GM21381 (cell line): ENCODE measurements at regions not wholly inside any gene's neighbourhood (a gene's known extent, or its start where the extent isn't known, plus 50 kb on each side); places are given as distances from the start of the nearest gene placed in this dataset.
"Not testable (repeated sequence)": the region's sequence is repeated elsewhere in the genome, so short reads cannot be mapped to it uniquely, and the experiment has no call there.

Experiments used
- ATAC-seq: cut with Tn5 transposase; IDR thresholded peaks from one replicate; pipeline ENCODE4 v1.9.1; 2021; ENCODE audit warnings: mild to moderate bottlenecking, moderate library complexity; ENCODE audit not compliant: unreplicated experiment

- no peak for ATAC-seq
These were observed 192.1 kb upstream of the TTC14 start for GRCh38 chr3:180409883-180410282.

- ATAC-seq = no peak
These were observed 187.8 kb upstream of the TTC14 start for GRCh38 chr3:180414157-180414556.

GRCh38 chr3:180416111-180416594, 185.8 kb upstream of the TTC14 start:
- ATAC-seq = no peak

GRCh38 chr3:180417241-180417640, 184.7 kb upstream of the TTC14 start:
- ATAC-seq = no peak

GRCh38 chr3:180420016-180420415, 181.9 kb upstream of the TTC14 start:
- ATAC-seq = no peak

GRCh38 chr3:180420804-180421203, 181.2 kb upstream of the TTC14 start:
- no peak for ATAC-seq

GRCh38 chr3:180421221-180421620, 180.7 kb upstream of the TTC14 start:
- ATAC-seq = no peak

GRCh38 chr3:180421721-180422120, 180.2 kb upstream of the TTC14 start:
- ATAC-seq = no peak

- not testable (repeated sequence) for ATAC-seq
These were observed 177.7 kb upstream of the TTC14 start for GRCh38 chr3:180424305-180424704.

- no peak for ATAC-seq
These were observed 171.1 kb upstream of the TTC14 start for GRCh38 chr3:180430896-180431295.

- no peak for ATAC-seq
These were observed 168.8 kb upstream of the TTC14 start for GRCh38 chr3:180433152-180433551.

- ATAC-seq = no peak
These were observed 154.8 kb upstream of the TTC14 start for GRCh38 chr3:180447136-180447535.

- not testable (repeated sequence) for ATAC-seq
These were observed 153.6 kb upstream of the TTC14 start for GRCh38 chr3:180448407-180448806.

- ATAC-seq = no peak
These were observed 144.7 kb upstream of the TTC14 start for GRCh38 chr3:180457225-180457624.

GRCh38 chr3:180466401-180467011, 135.5 kb upstream of the TTC14 start:
- no peak for ATAC-seq

GRCh38 chr3:180467177-180467576, 134.8 kb upstream of the TTC14 start:
- ATAC-seq = no peak

GRCh38 chr3:180469149-180469548, 132.8 kb upstream of the TTC14 start:
- ATAC-seq = no peak

GRCh38 chr3:180478695-180479094, 123.3 kb upstream of the TTC14 start:
- no peak for ATAC-seq

- no peak for ATAC-seq
These were observed 109.9 kb upstream of the TTC14 start for GRCh38 chr3:180492047-180492446.

- no peak for ATAC-seq
These were observed 105.0 kb upstream of the TTC14 start for GRCh38 chr3:180496995-180497394.

GRCh38 chr3:180516368-180516767, 85.6 kb upstream of the TTC14 start:
- no peak for ATAC-seq

- no peak for ATAC-seq
These were observed 78.9 kb upstream of the TTC14 start for GRCh38 chr3:180523040-180523439.

- ATAC-seq = no peak
These were observed 73.1 kb upstream of the TTC14 start for GRCh38 chr3:180528843-180529242.
